OCI-LY3 (cell line): ENCODE measurements at regions not wholly inside any gene's neighbourhood (a gene's known extent, or its start where the extent isn't known, plus 50 kb on each side); places are given as distances from the start of the nearest gene placed in this dataset.
"Not testable (repeated sequence)": the region's sequence is repeated elsewhere in the genome, so short reads cannot be mapped to it uniquely, and the experiment has no call there.

Experiments used
- H2AFZ ChIP-seq: fragments of 200-600, 300-600 bp; shearing (Covaris generic); 2 replicates; pipeline ENCODE4 v1.6.0; 2014; ENCODE audit warnings: antibody characterized with exemption, low read depth, low read length
- H3K27ac ChIP-seq: fragments of 200-600, 300-600 bp; sonication (generic); 2 replicates; pipeline ENCODE4 v1.5.1; 2014; ENCODE audit warnings: mild to moderate bottlenecking, low read length, moderate library complexity, mixed read lengths
- H3K27me3 ChIP-seq: fragments of 200-600, 300-600 bp; sonication (generic); 2 replicates; pipeline ENCODE4 v1.6.1; 2014; ENCODE audit warnings: low read depth, low read length, mixed read lengths
- H3K36me3 ChIP-seq: fragments of 200-600, 300-600 bp; sonication (generic); replicated peaks from 2 replicates; pipeline ENCODE3; 2014; ENCODE audit warnings: low read depth, low read length, mixed read lengths
- H3K4me1 ChIP-seq: fragments of 300-600, 200-600 bp; sonication (generic); 2 replicates; pipeline ENCODE4 v1.6.1; 2014; ENCODE audit warnings: low read length, mixed read lengths
- H3K4me2 ChIP-seq: fragments of 200-600, 300-600 bp; sonication (generic); 2 replicates; pipeline ENCODE4 v1.6.1; 2014; ENCODE audit warnings: low read length, mixed read lengths
- H3K4me3 ChIP-seq: fragments of 300-600, 200-600 bp; sonication (generic); 2 replicates; pipeline ENCODE4 v1.5.1; 2014; ENCODE audit warnings: antibody characterized with exemption, mild to moderate bottlenecking, low read length, moderate library complexity
- H3K79me2 ChIP-seq: fragments of 300-600, 200-600 bp; shearing (Covaris generic); 2 replicates; pipeline ENCODE4 v1.6.1; 2014; ENCODE audit warnings: mild to moderate bottlenecking, low read length, mixed read lengths
- H3K9ac ChIP-seq: fragments of 300-600, 200-600 bp; shearing (Covaris generic); 2 replicates; pipeline ENCODE4 v1.6.0; 2014; ENCODE audit warnings: mild to moderate bottlenecking, low read length, moderate library complexity
- H3K9me3 ChIP-seq: fragments of 200-600, 300-600 bp; shearing (Covaris generic); 2 replicates; pipeline ENCODE4 v1.6.1; 2014; ENCODE audit warnings: low read length, mixed read lengths; ENCODE audit not compliant: insufficient read depth
- H4K20me1 ChIP-seq: fragments of 200-600, 300-600 bp; sonication (generic); 2 replicates; pipeline ENCODE4 v1.6.1; 2016; ENCODE audit warnings: low read length, mixed read lengths; ENCODE audit not compliant: insufficient read depth
- CTCF ChIP-seq: fragments of 200-600, 300-600 bp; sonication (generic); IDR thresholded peaks from 2 replicates; pipeline ENCODE4 v1.5.1; 2014; ENCODE audit warnings: antibody characterized with exemption, low read length, low read depth
- EZH2phosphoT487 ChIP-seq: fragments of 200-600 bp; shearing (Covaris generic); IDR thresholded peaks from 2 replicates; pipeline ENCODE4 v1.6.1; 2018; ENCODE audit warnings: antibody characterized with exemption, mixed run types, low read depth

GRCh38 chr4:171308661-171309060 is 504.5 kb upstream of the GALNTL6 start:
- no peak overlapping the region for H3K4me3 ChIP-seq
- no peaks in the 10 kb centered on the region for H4K20me1 ChIP-seq
- H3K27me3 ChIP-seq, result no peaks in the 10 kb centered on the region
- no peaks in the 10 kb centered on the region for H3K79me2 ChIP-seq
- no peak overlapping the region for H3K4me2 ChIP-seq
- no peaks in the 10 kb centered on the region for H3K9me3 ChIP-seq
- no peaks in the 10 kb centered on the region for H3K36me3 ChIP-seq
- no peak overlapping the region for H2AFZ ChIP-seq
- H3K4me1 ChIP-seq, result no peaks in the 10 kb centered on the region
- H3K9ac ChIP-seq, result no peak overlapping the region
- TF ChIP-seq CTCF (no peak), EZH2phosphoT487 (no peak)
- no peak overlapping the region for H3K27ac ChIP-seq

DNA sequence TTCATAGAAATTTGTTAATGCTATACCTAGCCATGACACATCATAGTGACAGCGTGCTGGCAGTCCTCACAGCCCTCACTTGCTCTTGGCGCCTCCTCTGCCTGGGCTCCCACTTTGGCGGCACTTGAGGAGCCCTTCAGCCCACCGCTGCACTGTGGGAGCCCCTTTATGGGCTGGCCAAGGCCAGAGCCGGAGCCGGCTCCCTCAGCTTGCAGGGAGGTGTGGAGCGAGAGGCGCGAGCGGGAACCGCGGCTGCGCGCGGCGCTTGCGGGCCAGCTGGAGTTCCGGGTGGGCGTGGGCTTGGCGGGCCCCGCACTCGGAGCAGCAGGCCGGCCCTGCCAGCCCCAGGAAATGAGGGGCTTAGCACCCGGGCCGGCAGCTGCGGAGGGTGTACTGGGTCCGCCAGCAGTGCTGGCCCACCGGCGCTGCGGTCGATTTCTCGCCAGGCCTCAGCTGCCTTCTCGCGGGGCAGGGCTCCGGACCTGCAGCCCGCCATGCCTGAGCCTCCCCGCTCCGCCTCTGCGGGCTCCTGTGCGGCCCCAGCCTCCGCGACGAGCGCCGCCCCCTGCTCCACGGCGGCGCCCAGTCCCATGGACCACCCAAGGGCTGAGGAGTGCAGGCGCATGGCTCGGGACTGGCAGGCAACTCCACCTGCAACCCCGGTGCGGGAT is 515.0 kb upstream of the GALNTL6 start:
- H3K4me3 ChIP-seq, result not testable (repeated sequence)

DNA sequence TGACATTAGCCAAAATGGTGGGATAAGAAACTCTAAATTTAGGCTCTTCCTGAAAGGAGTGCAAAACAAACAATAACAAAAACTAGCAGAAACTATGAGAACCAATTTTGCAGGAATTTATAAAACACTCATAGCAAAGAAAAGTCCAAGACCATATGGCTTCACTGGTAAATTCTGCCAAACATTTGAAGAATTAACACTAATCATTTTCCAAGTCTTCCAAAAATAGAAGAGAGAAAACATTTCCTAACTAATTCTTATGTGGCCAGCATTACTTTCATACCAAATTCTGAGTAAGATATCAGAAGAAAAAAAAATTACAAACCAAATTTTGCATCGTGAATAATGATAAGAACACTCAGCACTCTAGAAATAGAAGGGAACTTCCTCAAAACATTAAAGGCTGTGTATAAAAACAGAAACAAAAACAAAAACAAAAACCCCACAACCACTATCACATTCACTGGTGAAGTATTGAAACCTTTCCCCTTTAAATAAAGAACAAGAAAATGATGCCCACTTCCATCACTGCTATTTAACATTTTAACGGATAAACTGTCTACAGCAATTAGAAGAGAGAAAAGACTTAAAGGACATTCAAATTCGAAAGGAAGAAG is 524.3 kb upstream of the GALNTL6 start:
- no peak for TF ChIP-seq EZH2phosphoT487
- no peak for TF ChIP-seq CTCF
- no peaks in the 10 kb centered on the region for H3K9me3 ChIP-seq

More for the DNA sequence above, 515.0 kb upstream of the GALNTL6 start:
- H3K4me2 ChIP-seq, H2AFZ ChIP-seq, H3K9me3 ChIP-seq, H3K27me3 ChIP-seq, H4K20me1 ChIP-seq, H3K27ac ChIP-seq, H3K79me2 ChIP-seq, H3K36me3 ChIP-seq, H3K4me1 ChIP-seq, H3K9ac ChIP-seq: not testable (repeated sequence)

DNA sequence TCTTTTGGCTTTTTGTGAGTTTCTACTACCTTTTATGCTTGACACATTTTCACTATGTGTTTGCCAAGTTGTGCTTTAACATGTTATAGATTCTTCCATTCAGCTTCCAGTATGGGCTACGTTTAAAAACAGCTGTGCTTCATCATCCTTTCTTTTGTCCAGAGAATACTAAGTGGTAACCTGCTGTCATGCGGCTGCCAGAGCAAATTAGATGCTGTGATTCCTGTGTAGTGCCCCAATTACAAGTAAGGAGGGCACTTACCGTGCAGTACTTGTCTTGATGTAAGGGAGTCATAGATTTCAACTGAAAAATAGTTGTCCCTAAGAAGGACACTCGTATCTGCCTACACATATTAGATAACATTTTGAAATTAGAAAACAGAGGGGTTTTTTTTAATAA is 531.8 kb upstream of the GALNTL6 start:
- Histone ChIP-seq H3K79me2 (no peaks in the 10 kb centered on the region), H3K9ac (no peak overlapping the region), H3K36me3 (no peaks in the 10 kb centered on the region), H3K27ac (no peak overlapping the region), H4K20me1 (no peaks in the 10 kb centered on the region), H2AFZ (no peak overlapping the region), H3K4me3 (no peak overlapping the region), H3K4me2 (no peak overlapping the region), H3K27me3 (no peaks in the 10 kb centered on the region), H3K4me1 (no peaks in the 10 kb centered on the region), H3K9me3 (no peaks in the 10 kb centered on the region)
- TF ChIP-seq CTCF (no peak), EZH2phosphoT487 (no peak)

More for the DNA sequence above, 524.3 kb upstream of the GALNTL6 start:
- Histone ChIP-seq H4K20me1 (no peaks in the 10 kb centered on the region), H3K9ac (no peak overlapping the region), H3K4me2 (no peak overlapping the region), H3K27ac (no peak overlapping the region), H3K27me3 (no peaks in the 10 kb centered on the region), H3K36me3 (no peaks in the 10 kb centered on the region), H3K4me1 (no peaks in the 10 kb centered on the region), H3K79me2 (no peaks in the 10 kb centered on the region), H3K4me3 (no peak overlapping the region), H2AFZ (no peak overlapping the region)
